Fibroblast of the aortic adventitia (primary cell): ENCODE measurements at regions not wholly inside any gene's neighbourhood (a gene's known extent, or its start where the extent isn't known, plus 50 kb on each side); places are given as distances from the start of the nearest gene placed in this dataset.
A peak's percentile ranks its signal among the peaks of the same experiment; 100 is the strongest.

ENCODE experiments used
- DNase-seq: peaks from one replicate; pipeline ENCODE4 v3.0.0-alpha.2; 2010; ENCODE audit warnings: low read depth
- H3K4me3 ChIP-seq: 2 replicates; pipeline ENCODE4 v1.5.1; 2011; ENCODE audit warnings: low read depth, mild to moderate bottlenecking, control low read depth, low read length, moderate library complexity
- CTCF ChIP-seq: IDR thresholded peaks from 2 replicates; pipeline ENCODE4 v1.5.1; 2011; ENCODE audit warnings: mild to moderate bottlenecking, low read length, control low read depth, inconsistent platforms; ENCODE audit not compliant: insufficient read depth

DNA sequence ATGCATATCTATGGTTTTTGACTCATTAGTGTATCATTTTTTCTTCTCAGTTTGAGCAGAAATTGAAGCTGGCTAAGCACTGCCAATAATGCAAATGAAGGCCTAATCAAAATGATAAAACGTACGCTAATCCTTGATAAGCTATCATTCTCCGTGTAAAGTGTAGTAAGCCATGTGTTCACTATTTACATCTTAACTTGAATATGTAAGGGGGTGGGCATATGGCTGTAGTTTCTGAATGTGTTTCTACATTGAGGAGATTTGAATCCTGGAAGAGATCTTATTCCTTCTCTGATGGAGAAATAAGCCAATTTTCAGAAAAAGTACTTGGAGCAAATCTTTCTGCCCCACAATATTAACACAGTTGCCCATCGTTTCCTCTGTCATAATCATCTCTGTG is 351.8 kb upstream of the ANO3 start:
- no peak for DNase-seq
- no peak overlapping the region for H3K4me3 ChIP-seq
- no peak for TF ChIP-seq CTCF

GRCh38 chr11:25981998-25982397 is 349.9 kb upstream of the ANO3 start:
- TF ChIP-seq CTCF, result peak; percentile 54
- H3K4me3 ChIP-seq, result no peak overlapping the region
- DNase-seq, result peak; percentile 89

DNA sequence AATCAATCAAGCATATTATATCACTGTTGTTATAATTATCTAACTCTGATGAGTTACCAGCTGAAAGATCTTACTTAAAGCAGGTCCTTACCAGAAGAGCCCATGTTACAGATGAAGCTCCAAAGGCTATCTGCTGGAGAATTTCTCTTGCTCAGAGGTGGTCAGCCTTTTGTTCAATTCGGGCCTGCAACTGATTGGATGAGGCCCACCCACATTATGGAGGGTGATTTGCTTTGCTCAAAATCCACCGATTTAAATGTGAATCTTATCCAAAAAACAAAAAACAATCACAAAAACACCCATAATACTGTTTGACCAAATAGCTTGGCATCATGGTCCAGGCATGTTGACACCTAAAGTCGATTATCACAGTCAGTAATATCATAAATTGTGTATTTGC is 348.6 kb upstream of the ANO3 start:
- no peak for TF ChIP-seq CTCF
- no peak overlapping the region for H3K4me3 ChIP-seq
- DNase-seq, result no peak

DNA sequence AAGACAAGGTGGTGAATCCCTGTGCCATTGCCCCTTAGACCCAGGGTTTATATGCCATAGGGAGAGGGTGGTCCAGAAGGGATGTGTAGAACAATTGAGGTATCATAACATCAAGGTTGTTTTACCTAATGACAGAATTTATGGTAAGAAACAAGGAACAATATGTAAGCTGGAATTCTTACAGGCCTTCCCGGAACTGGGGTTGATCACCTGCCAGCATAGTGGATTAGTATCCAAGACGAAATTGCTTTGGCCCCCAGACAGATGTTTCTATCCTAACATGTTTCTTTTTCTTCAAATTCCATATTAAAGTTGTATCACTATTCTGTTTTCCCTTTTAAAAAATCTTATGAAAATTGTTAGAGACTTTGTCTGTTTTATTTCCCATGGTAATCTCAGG is 343.8 kb upstream of the ANO3 start:
- no peak overlapping the region for H3K4me3 ChIP-seq

DNA sequence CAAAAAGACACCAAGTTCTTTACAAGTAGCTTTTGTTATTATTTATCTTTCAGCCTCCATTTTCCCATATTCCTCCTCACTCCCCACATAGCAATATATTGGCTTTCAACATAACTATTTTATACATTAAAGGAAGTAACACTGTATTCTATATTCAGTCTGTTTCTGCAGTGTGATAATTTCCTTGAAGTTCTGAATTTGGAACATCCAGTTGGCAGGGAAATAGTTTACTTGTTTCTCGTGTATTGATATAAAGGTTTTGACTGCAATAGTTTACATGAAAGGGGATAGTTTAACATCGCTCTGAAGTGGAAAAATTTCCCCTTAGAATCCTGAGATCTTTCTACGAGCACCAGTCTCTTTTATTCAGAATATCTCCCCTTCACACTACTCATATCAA is 341.5 kb upstream of the ANO3 start:
- no peak for TF ChIP-seq CTCF
- DNase-seq, result no peak
- no peak overlapping the region for H3K4me3 ChIP-seq

More for the DNA sequence above, 343.8 kb upstream of the ANO3 start:
- no peak for TF ChIP-seq CTCF
- peak; percentile 33 for DNase-seq

- no peak overlapping the region for H3K4me3 ChIP-seq
- no peak for DNase-seq
- TF ChIP-seq CTCF, result no peak
These were observed 340.5 kb upstream of the ANO3 start for GRCh38 chr11:25991476-25991875.

- DNase-seq, result peak; percentile 83
- no peak for TF ChIP-seq CTCF
- no peak overlapping the region for H3K4me3 ChIP-seq
These were observed 339.6 kb upstream of the ANO3 start for GRCh38 chr11:25992294-25992693.
